WI38 (cell line): ENCODE measurements at regions not wholly inside any gene's neighbourhood (a gene's known extent, or its start where the extent isn't known, plus 50 kb on each side); places are given as distances from the start of the nearest gene placed in this dataset.
"Not testable (repeated sequence)": the region's sequence is repeated elsewhere in the genome, so short reads cannot be mapped to it uniquely, and the experiment has no call there.

ENCODE experiments used
- H3K4me3 ChIP-seq: 2 replicates; pipeline ENCODE4 v1.5.1; 2011; ENCODE audit warnings: low read depth, mild to moderate bottlenecking, control low read depth, low read length
- CTCF ChIP-seq: IDR thresholded peaks from 2 replicates; pipeline ENCODE4 v1.5.1; 2012; ENCODE audit warnings: low read depth, mild to moderate bottlenecking, control low read depth, low read length

- no peak for TF ChIP-seq CTCF
- no peak overlapping the region for H3K4me3 ChIP-seq
Measured at GRCh38 chr22:49514211-49514610, 313.5 kb downstream of the BRD1 start.

GRCh38 chr22:49513358-49513851, 314.3 kb downstream of the BRD1 start:
- no peak overlapping the region for H3K4me3 ChIP-seq
- no peak for TF ChIP-seq CTCF

- no peak overlapping the region for H3K4me3 ChIP-seq
- no peak for TF ChIP-seq CTCF
Measured at GRCh38 chr22:49512487-49513165, 315.0 kb downstream of the BRD1 start.

GRCh38 chr22:49511393-49512189, 316.1 kb downstream of the BRD1 start:
- H3K4me3 ChIP-seq = not testable (repeated sequence)

GRCh38 chr22:49510718-49511117, 317.0 kb downstream of the BRD1 start:
- H3K4me3 ChIP-seq = no peak overlapping the region
- no peak for TF ChIP-seq CTCF

GRCh38 chr22:49509016-49509415, 318.7 kb downstream of the BRD1 start:
- no peak for TF ChIP-seq CTCF
- no peak overlapping the region for H3K4me3 ChIP-seq

GRCh38 chr22:49508561-49508960, 319.1 kb downstream of the BRD1 start:
- no peak for TF ChIP-seq CTCF
- no peak overlapping the region for H3K4me3 ChIP-seq
